Suprapubic skin (tissue), 4 donors: ENCODE measurements at regions not wholly inside any gene's neighbourhood (a gene's known extent, or its start where the extent isn't known, plus 50 kb on each side); places are given as distances from the start of the nearest gene placed in this dataset.

Experiments
- CTCF ChIP-seq, 2 donors: fragments of 200-600 bp in 1 of 2; fragments of 450-650 bp in 1 of 2; sonication (generic) in 1 of 2; IDR thresholded peaks; one replicate each; pipeline ENCODE4 v1.5.1; 2016 to 2019; ENCODE audit warnings: antibody characterized with exemption in 2 of 2, mild to moderate bottlenecking in 1 of 2, moderate library complexity in 1 of 2
- EP300 ChIP-seq: sonication (generic); formaldehyde crosslinking; IDR thresholded peaks from one replicate; pipeline ENCODE4 v1.6.1; 2017; ENCODE audit warnings: antibody characterized with exemption
- POLR2A ChIP-seq, 2 donors: fragments of 450-650 bp; IDR thresholded peaks; one replicate each; pipeline ENCODE4 v1.6.1; 2017; ENCODE audit warnings: antibody characterized with exemption in 2 of 2, mild to moderate bottlenecking in 2 of 2, moderate library complexity in 2 of 2
- POLR2AphosphoS5 ChIP-seq, 3 donors: sonication (generic); formaldehyde crosslinking; IDR thresholded peaks; one replicate each; pipeline ENCODE4 v1.6.1; 2017; ENCODE audit warnings: antibody characterized with exemption in 3 of 3

GRCh38 chr11:130726234-130727037 lies 189.8 kb downstream of the SNX19 start:
- TF ChIP-seq POLR2A (IDR thresholded peaks at IDR 0.05), result no peak
- TF ChIP-seq CTCF (IDR thresholded peaks at IDR 0.05), result no peak
- no peak for TF ChIP-seq POLR2AphosphoS5 (IDR thresholded peaks at IDR 0.05)
- TF ChIP-seq EP300, result no peak
